Testis (tissue), 2 donors: ENCODE measurements at regions not wholly inside any gene's neighbourhood (a gene's known extent, or its start where the extent isn't known, plus 50 kb on each side); places are given as distances from the start of the nearest gene placed in this dataset.

Experiments
- POLR2A ChIP-seq: fragments of 450-650 bp; IDR thresholded peaks from one replicate; pipeline ENCODE4 v1.6.1; 2017; ENCODE audit warnings: antibody characterized with exemption, mild to moderate bottlenecking, moderate library complexity
- TF ChIP-seq, protein P1 (sequence below), 3 experiments: fragments of 450-650 bp in 2 of 3; fragments of 200-600 bp in 1 of 3; sonication (generic) in 1 of 3; IDR thresholded peaks; one replicate each; pipeline ENCODE4 v1.5.1; 2016 to 2019; ENCODE audit warnings: antibody characterized with exemption in 3 of 3, mild to moderate bottlenecking in 2 of 3, moderate library complexity in 1 of 3

DNA sequence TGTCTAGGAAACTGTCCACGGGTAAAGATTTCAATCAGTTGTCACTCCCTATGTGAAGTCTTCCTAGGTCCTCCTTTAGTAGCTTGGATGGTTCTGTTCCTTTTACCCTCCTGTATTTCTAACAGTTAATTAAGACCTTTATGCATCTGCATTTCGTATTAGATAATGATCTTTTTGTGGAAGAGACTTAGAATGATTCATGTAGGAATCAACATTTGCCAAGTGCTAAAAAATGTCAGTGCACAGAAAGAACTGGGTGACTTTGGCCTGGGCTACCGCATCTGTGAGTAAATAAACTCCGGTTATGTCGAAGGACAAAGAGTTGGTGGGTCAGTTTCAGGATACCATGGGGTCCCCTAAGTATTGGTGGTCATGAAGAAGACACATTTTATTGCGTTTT lies 918.0 kb downstream of the TFAP2A start:
- TF ChIP-seq, protein P1, sequence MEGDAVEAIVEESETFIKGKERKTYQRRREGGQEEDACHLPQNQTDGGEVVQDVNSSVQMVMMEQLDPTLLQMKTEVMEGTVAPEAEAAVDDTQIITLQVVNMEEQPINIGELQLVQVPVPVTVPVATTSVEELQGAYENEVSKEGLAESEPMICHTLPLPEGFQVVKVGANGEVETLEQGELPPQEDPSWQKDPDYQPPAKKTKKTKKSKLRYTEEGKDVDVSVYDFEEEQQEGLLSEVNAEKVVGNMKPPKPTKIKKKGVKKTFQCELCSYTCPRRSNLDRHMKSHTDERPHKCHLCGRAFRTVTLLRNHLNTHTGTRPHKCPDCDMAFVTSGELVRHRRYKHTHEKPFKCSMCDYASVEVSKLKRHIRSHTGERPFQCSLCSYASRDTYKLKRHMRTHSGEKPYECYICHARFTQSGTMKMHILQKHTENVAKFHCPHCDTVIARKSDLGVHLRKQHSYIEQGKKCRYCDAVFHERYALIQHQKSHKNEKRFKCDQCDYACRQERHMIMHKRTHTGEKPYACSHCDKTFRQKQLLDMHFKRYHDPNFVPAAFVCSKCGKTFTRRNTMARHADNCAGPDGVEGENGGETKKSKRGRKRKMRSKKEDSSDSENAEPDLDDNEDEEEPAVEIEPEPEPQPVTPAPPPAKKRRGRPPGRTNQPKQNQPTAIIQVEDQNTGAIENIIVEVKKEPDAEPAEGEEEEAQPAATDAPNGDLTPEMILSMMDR (IDR thresholded peaks at IDR 0.05), result no peak
- TF ChIP-seq POLR2A, result no peak
